GM12878 (cell line): ENCODE measurements at regions not wholly inside any gene's neighbourhood (a gene's known extent, or its start where the extent isn't known, plus 50 kb on each side); places are given as distances from the start of the nearest gene placed in this dataset.

Experiments
- ATAC-seq: fragments of 200-7000 bp; cut with Tn5 transposase; 3 replicates; pipeline ENCODE4 v1.9.1; 2020; ENCODE audit warnings: mild to moderate bottlenecking, moderate library complexity
- BruUV-seq: library from RNA; stranded (reverse); fragments of 400-500 nt; replicated peaks from 2 replicates; lab custom pipeline; 2021; lab: Mats Ljungman, UMichigan
- CTCF ChIA-PET: fragments of 300-600 bp; sonication (Branson Sonifier 250); formaldehyde crosslinking; extraction: SDS; loops from one replicate; lab custom pipeline; 2021; ENCODE audit warnings: inconsistent platforms; lab: Yijun Ruan, JAX
- POLR2A ChIA-PET: fragments of 350-600 bp; formaldehyde crosslinking; extraction: SDS; loops from one replicate; lab custom pipeline; 2021; ENCODE audit warnings: inconsistent platforms; lab: Charles Lee
- RAD21 ChIA-PET: fragments of 300-600 bp; sonication (Branson Sonifier 250); formaldehyde crosslinking; loops from one replicate; lab custom pipeline; 2023; ENCODE audit warnings: antibody characterized with exemption; ENCODE audit not compliant: unreplicated experiment; lab: Charles Lee
- SMC1A ChIA-PET: fragments of 300-600 bp; sonication (Branson Sonifier 250); formaldehyde crosslinking; loops from one replicate; lab custom pipeline; 2023; ENCODE audit not compliant: unreplicated experiment, uncharacterized antibody; lab: Charles Lee
- DNase-seq: peaks from one replicate; pipeline ENCODE4 v3.0.0-alpha.2; 2011; ENCODE audit warnings: low read depth, low spot score
- FAIRE-seq: peaks from 3 replicates; lab custom pipeline; 2011; peaks lifted over from hg19 to GRCh38; lab: Jason Lieb, UNC
- H2AFZ ChIP-seq: 2 replicates; pipeline ENCODE4 v1.6.0; 2011; ENCODE audit warnings: low read depth, low read length, control low read depth; ENCODE audit not compliant: control insufficient read depth
- H3K27ac ChIP-seq: 2 replicates; pipeline ENCODE4 v1.5.1; 2011; ENCODE audit warnings: control low read depth; ENCODE audit not compliant: control insufficient read depth, insufficient read depth
- H3K27me3 ChIP-seq, 2 experiments: replicated peaks in 1 of 2; 2 replicates each; pipeline versions ENCODE4 v1.6.0 to v1.6.1; 2011; ENCODE audit warnings: low read length in 1 of 2; ENCODE audit not compliant: control insufficient read depth in 2 of 2, insufficient read depth in 2 of 2
- H3K36me3 ChIP-seq, 2 experiments: 2 replicates each; pipeline ENCODE4 v1.5.1; 2011; ENCODE audit warnings: low read length in 1 of 2; ENCODE audit not compliant: control insufficient read depth in 2 of 2, insufficient read depth in 2 of 2
- H3K4me1 ChIP-seq: 2 replicates; pipeline ENCODE4 v1.6.1; 2011; ENCODE audit warnings: mild to moderate bottlenecking, low read length, moderate library complexity, mixed read lengths; ENCODE audit not compliant: control insufficient read depth, insufficient read depth
- H3K4me2 ChIP-seq: 2 replicates; pipeline ENCODE4 v1.6.0; 2011; ENCODE audit warnings: control low read depth; ENCODE audit not compliant: control insufficient read depth, insufficient read depth
- H3K4me3 ChIP-seq: fragments of 200-600 bp; sonication (generic); 2 replicates; pipeline ENCODE4 v1.5.1; 2016
- H3K79me2 ChIP-seq: 2 replicates; pipeline ENCODE4 v1.6.0; 2011; ENCODE audit warnings: low read length; ENCODE audit not compliant: control insufficient read depth, insufficient read depth
- H3K9ac ChIP-seq: 2 replicates; pipeline ENCODE4 v1.8.0; 2011; ENCODE audit warnings: low read length, control low read depth, mixed read lengths; ENCODE audit not compliant: control insufficient read depth, insufficient read depth
- H3K9me3 ChIP-seq: replicated peaks from 3 replicates; pipeline ENCODE4 v1.5.1; 2011; ENCODE audit warnings: mild to moderate bottlenecking, low read length; ENCODE audit not compliant: control insufficient read depth, insufficient read depth
- H4K20me1 ChIP-seq: 2 replicates; pipeline ENCODE4 v1.6.0; 2011; ENCODE audit not compliant: control insufficient read depth, insufficient read depth
- CEBPZ ChIP-seq: fragments of 150-350 bp; IDR thresholded peaks from 2 replicates; pipeline ENCODE4 v1.6.1; 2016; ENCODE audit warnings: low read depth, low read length
- ETV6 ChIP-seq, 2 experiments: fragments of 450-650 bp in 1 of 2; IDR thresholded peaks in 1 of 2; conservative IDR thresholded peaks in 1 of 2; 2 replicates each; pipeline ENCODE4 v1.6.1; 2014; ENCODE audit warnings: antibody characterized with exemption in 1 of 2, borderline replicate concordance in 1 of 2, low read depth in 1 of 2, mild to moderate bottlenecking in 1 of 2, moderate library complexity in 1 of 2
- MLLT1 ChIP-seq: fragments of 450-650 bp; IDR thresholded peaks from 2 replicates; pipeline ENCODE4 v1.6.1; 2016; ENCODE audit warnings: mild to moderate bottlenecking
- NFYB ChIP-seq: IDR thresholded peaks from 2 replicates; pipeline ENCODE4 v1.6.1; 2011; ENCODE audit warnings: low read depth, mild to moderate bottlenecking, low read length, improper control_type of control experiment, moderate library complexity; ENCODE audit not compliant: insufficient read depth
- NR2C2 ChIP-seq: IDR thresholded peaks from 2 replicates; pipeline ENCODE4 v1.6.1; 2011; ENCODE audit warnings: borderline replicate concordance, low read depth; ENCODE audit not compliant: control insufficient read depth, insufficient read length
- SREBF1 ChIP-seq: IDR thresholded peaks from 2 replicates; pipeline ENCODE4 v1.6.1; 2012; ENCODE audit warnings: mild to moderate bottlenecking, low read length
- TCF12 ChIP-seq: IDR thresholded peaks from 2 replicates; pipeline ENCODE4 v1.6.1; 2011; ENCODE audit warnings: low read depth, mild to moderate bottlenecking, low read length
- ZNF384 ChIP-seq: IDR thresholded peaks from 2 replicates; pipeline ENCODE4 v1.6.1; 2012; ENCODE audit warnings: low read depth, mild to moderate bottlenecking, low read length, improper control_type of control experiment, borderline replicate concordance
- WGBS: methylation state at CpG from one replicate; pipeline ENCODE4 v1.1.6; 2016; ENCODE audit warnings: low lambda C conversion rate; ENCODE audit not compliant: insufficient replicate concordance, insufficient coverage; ENCODE audit errors: missing lambda C conversion rate; 5-methylcytosine and 5-hydroxymethylcytosine counted together
- in situ Hi-C: fragments of 300-500 bp; cut with MboI; formaldehyde crosslinking; loops from 9 replicates; pipeline ENCODE4 v1.14.3; 2018; ENCODE audit warnings: mixed read lengths
- intact Hi-C: fragments of 100-400 bp; cut with micrococcal nuclease; formaldehyde crosslinking; loops from one replicate; pipeline ENCODE4 v1.14.2; 2022; ENCODE audit not compliant: unreplicated experiment

GRCh38 chr7:125299003-125299765, 369.6 kb upstream of the POT1 start:
- H3K27ac ChIP-seq: no peak overlapping the region
- FAIRE-seq: no peak
- BruUV-seq: no TSS peak

GRCh38 chr7:125279961-125280360, 350.3 kb upstream of the POT1 start:
- FAIRE-seq: no peak
- SMC1A ChIA-PET: interaction anchor here (0.7 to 1.4 kb wide), 3 partner anchors 10 to 33 kb away, joined by 3 read pairs; no protein-coding TSS in a partner anchor
- TF ChIP-seq NR2C2 (no peak), ZNF384 (no peak), ETV6 (conservative IDR thresholded peaks at IDR 0.05 in 1 of 2, IDR thresholded peaks at IDR 0.05 in 1 of 2; ENCODE audit: borderline replicate concordance in 1 of 2, low read depth in 1 of 2) (no peak), TCF12 (no peak), CEBPZ (no peak), SREBF1 (no peak)

More at GRCh38 chr7:125299003-125299765, 369.6 kb upstream of the POT1 start:
- Histone ChIP-seq H3K4me2 (no peak overlapping the region), H3K4me1 (no peaks in the 10 kb centered on the region), H3K79me2 (no peaks in the 10 kb centered on the region), H3K36me3 (no peaks in the 10 kb centered on the region), H3K9ac (no peak overlapping the region), H4K20me1 (no peaks in the 10 kb centered on the region), H3K27me3 (no peaks in the 10 kb centered on the region)
- ChIA-PET CTCF (no interaction called here), POLR2A (no interaction called here), SMC1A (no interaction called here), RAD21 (no interaction called here)
- DNase-seq: no peak
- 60% methylated on average over 17 of the region's 18 CpGs for WGBS
- TF ChIP-seq MLLT1 (no peak), NFYB (peak; percentile 51; the same call in 1 of the 2 replicates)
- TF ChIP-seq, all 136 proteins: peak for 1
- H2AFZ ChIP-seq: no peak overlapping the region
- in situ Hi-C loops (no loop called here), intact Hi-C loops (no loop called here)
- no peaks in the 10 kb centered on the region for H3K9me3 ChIP-seq
- no peak overlapping the region for H3K4me3 ChIP-seq
- ATAC-seq: no peak

More at GRCh38 chr7:125279961-125280360, 350.3 kb upstream of the POT1 start:
- Histone ChIP-seq H3K4me3 (no peak overlapping the region), H3K4me1 (no peaks in the 10 kb centered on the region), H3K79me2 (no peaks in the 10 kb centered on the region), H3K9ac (no peak overlapping the region), H3K9me3 (no peaks in the 10 kb centered on the region), H3K27me3 (no peaks in the 10 kb centered on the region), H3K4me2 (no peak overlapping the region), H2AFZ (no peak overlapping the region), H3K27ac (no peak overlapping the region), H4K20me1 (no peaks in the 10 kb centered on the region), H3K36me3 (no peaks in the 10 kb centered on the region)
- WGBS: 4% methylated on average over 2 of the region's 2 CpGs
- CTCF ChIA-PET: interaction anchor here (1.2 kb wide), 1 partner anchor 17 kb away, joined by 8 read pairs; no protein-coding TSS in a partner anchor
- intact Hi-C loops: no loop called here
- no TSS peak for BruUV-seq
- RAD21 ChIA-PET: interaction anchor here (1.2 kb wide), 1 partner anchor 164 kb away, joined by 5 read pairs; no protein-coding TSS in a partner anchor
- in situ Hi-C loops: no loop called here
- DNase-seq (no peak), ATAC-seq (no peak)
- POLR2A ChIA-PET: no interaction called here
